RWPE2 (cell line): ENCODE measurements at regions not wholly inside any gene's neighbourhood (a gene's known extent, or its start where the extent isn't known, plus 50 kb on each side); places are given as distances from the start of the nearest gene placed in this dataset.
"Not testable (repeated sequence)": the region's sequence is repeated elsewhere in the genome, so short reads cannot be mapped to it uniquely, and the experiment has no call there.

ENCODE experiments used
- ATAC-seq: fragments of 200-7000 bp; cut with Tn5 transposase; 3 replicates; pipeline ENCODE4 v1.9.1; 2021; ENCODE audit warnings: low read depth
- DNase-seq: peaks from one replicate; pipeline ENCODE4 v3.0.0-alpha.2; 2020; ENCODE audit warnings: low spot score
- H3K27ac ChIP-seq: fragments of 450-650 bp; 2 replicates; pipeline ENCODE4 v1.5.1; 2017; ENCODE audit warnings: mild to moderate bottlenecking; ENCODE audit not compliant: poor library complexity, severe bottlenecking
- H3K27me3 ChIP-seq: fragments of 250-450 bp; sonication (Bioruptor Pico); 2 replicates; pipeline ENCODE4 v1.5.1; 2021; ENCODE audit warnings: mild to moderate bottlenecking, moderate library complexity; ENCODE audit not compliant: insufficient read depth, poor library complexity, severe bottlenecking
- H3K36me3 ChIP-seq: fragments of 250-450 bp; sonication (Bioruptor Pico); 2 replicates; pipeline ENCODE4 v1.5.1; 2020; ENCODE audit warnings: low read depth, mild to moderate bottlenecking, moderate library complexity
- H3K4me1 ChIP-seq: fragments of 250-450 bp; sonication (Bioruptor Pico); 2 replicates; pipeline ENCODE4 v1.5.1; 2021; ENCODE audit warnings: mild to moderate bottlenecking, moderate library complexity; ENCODE audit not compliant: insufficient read depth, poor library complexity, severe bottlenecking
- H3K4me3 ChIP-seq: fragments of 250-450 bp; sonication (Bioruptor Pico); 2 replicates; pipeline ENCODE4 v1.5.1; 2021; ENCODE audit warnings: mild to moderate bottlenecking, moderate library complexity; ENCODE audit not compliant: severe bottlenecking
- H3K9me3 ChIP-seq: fragments of 250-450 bp; sonication (Bioruptor Pico); 2 replicates; pipeline ENCODE4 v1.5.1; 2021; ENCODE audit warnings: mild to moderate bottlenecking, moderate library complexity; ENCODE audit not compliant: severe bottlenecking
- TF ChIP-seq, protein P1 (sequence below): fragments of 450-650 bp; IDR thresholded peaks from one replicate; pipeline ENCODE4 v1.5.1; 2017; ENCODE audit warnings: mild to moderate bottlenecking, moderate library complexity; ENCODE audit not compliant: poor library complexity, severe bottlenecking

DNA sequence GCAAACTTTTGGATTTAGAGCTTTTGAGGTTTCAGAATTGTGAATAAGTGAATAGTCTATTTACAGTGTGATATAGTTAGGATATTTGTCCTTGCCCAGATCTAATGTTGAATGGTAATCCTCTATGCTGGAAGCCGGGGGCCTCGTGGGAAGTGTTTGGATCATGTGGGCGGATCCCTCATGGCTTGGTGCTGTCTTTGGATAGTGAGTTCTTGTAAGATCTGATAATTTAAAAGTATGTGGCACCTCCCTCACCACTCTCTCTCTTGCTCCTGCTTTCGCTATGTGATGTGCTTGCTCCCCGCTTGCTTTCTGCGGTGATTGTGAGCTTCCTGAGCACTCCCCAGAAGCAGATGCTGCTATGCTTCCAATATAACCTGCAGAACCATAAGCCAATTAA is 128.0 kb upstream of the KCNJ3 start:
- ATAC-seq (no peak), DNase-seq (no peak)
- Histone ChIP-seq H3K9me3 (no peaks in the 10 kb centered on the region), H3K27ac (no peak overlapping the region), H3K27me3 (no peaks in the 10 kb centered on the region), H3K4me1 (no peaks in the 10 kb centered on the region), H3K36me3 (no peaks in the 10 kb centered on the region), H3K4me3 (no peak overlapping the region)
- TF ChIP-seq, protein P1, sequence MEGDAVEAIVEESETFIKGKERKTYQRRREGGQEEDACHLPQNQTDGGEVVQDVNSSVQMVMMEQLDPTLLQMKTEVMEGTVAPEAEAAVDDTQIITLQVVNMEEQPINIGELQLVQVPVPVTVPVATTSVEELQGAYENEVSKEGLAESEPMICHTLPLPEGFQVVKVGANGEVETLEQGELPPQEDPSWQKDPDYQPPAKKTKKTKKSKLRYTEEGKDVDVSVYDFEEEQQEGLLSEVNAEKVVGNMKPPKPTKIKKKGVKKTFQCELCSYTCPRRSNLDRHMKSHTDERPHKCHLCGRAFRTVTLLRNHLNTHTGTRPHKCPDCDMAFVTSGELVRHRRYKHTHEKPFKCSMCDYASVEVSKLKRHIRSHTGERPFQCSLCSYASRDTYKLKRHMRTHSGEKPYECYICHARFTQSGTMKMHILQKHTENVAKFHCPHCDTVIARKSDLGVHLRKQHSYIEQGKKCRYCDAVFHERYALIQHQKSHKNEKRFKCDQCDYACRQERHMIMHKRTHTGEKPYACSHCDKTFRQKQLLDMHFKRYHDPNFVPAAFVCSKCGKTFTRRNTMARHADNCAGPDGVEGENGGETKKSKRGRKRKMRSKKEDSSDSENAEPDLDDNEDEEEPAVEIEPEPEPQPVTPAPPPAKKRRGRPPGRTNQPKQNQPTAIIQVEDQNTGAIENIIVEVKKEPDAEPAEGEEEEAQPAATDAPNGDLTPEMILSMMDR, result no peak

DNA sequence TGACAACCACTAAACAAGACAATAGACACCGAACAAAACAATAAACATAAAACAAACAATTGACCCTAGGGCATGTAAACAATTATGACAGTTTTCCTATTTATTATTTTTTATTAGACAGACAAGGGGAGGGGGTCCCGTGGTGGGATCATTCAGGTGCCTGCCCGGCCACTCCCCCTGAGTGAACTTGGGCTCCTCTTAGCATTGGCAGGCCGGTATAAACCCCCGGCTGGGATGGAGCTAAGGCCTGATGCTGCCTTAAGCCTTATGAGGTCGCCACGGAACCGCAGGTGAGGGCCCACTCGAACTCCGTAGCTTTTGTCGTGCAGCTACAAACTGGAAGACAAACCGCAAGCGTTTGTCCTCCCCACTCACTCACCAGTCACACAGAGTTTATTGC is 121.8 kb upstream of the KCNJ3 start:
- not testable (repeated sequence) for ATAC-seq, H3K36me3 ChIP-seq, H3K27me3 ChIP-seq, DNase-seq, H3K4me1 ChIP-seq, H3K27ac ChIP-seq, H3K4me3 ChIP-seq, H3K9me3 ChIP-seq

DNA sequence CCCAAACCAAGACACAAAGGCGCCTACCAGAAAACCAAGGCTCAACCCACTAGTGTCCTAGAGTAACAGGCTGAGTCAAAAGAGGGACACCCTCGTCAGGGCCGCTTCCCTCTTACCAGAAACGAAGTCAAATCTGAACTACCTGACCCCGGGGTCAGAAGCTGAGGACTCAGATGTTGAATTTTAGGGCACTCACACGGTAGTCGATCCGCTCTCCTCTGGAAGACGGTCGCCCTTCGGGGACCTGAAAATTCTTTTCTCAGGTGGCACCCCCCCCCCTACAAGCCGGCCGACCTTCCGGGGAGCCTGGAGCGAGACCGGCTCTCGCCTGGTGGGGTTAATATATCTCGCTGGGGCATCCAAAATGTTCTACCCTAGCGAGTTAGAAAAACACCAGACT is 121.1 kb upstream of the KCNJ3 start:
- DNase-seq, result no peak
- TF ChIP-seq, protein P1, result no peak
- no peak overlapping the region for H3K27ac ChIP-seq
- no peaks in the 10 kb centered on the region for H3K36me3 ChIP-seq
- no peaks in the 10 kb centered on the region for H3K4me1 ChIP-seq
- ATAC-seq, result no peak
- no peaks in the 10 kb centered on the region for H3K27me3 ChIP-seq
- no peaks in the 10 kb centered on the region for H3K9me3 ChIP-seq
- H3K4me3 ChIP-seq, result no peak overlapping the region

DNA sequence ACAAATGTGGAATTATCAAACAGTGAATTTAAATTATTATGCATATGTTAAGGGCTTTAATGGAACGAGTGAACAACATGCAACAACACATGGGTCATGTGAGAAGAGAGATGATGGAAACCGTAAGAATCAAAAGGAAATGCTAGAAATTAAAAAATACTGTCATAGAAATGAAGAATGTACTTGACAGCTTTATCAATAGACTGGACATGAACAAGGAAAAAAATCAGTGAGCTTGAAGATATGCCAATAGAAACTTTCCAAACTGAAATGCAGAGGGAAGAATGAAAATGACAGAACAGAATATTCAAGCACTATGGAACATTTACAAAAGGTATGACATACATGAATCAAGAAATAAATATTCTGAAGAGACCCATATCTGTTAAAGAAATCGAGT is 117.7 kb upstream of the KCNJ3 start:
- TF ChIP-seq, protein P1, result no peak
- no peak for ATAC-seq
- no peak for DNase-seq
- no peaks in the 10 kb centered on the region for H3K9me3 ChIP-seq
- no peaks in the 10 kb centered on the region for H3K4me1 ChIP-seq
- no peak overlapping the region for H3K4me3 ChIP-seq
- no peaks in the 10 kb centered on the region for H3K36me3 ChIP-seq
- H3K27me3 ChIP-seq, result no peaks in the 10 kb centered on the region
- no peak overlapping the region for H3K27ac ChIP-seq

DNA sequence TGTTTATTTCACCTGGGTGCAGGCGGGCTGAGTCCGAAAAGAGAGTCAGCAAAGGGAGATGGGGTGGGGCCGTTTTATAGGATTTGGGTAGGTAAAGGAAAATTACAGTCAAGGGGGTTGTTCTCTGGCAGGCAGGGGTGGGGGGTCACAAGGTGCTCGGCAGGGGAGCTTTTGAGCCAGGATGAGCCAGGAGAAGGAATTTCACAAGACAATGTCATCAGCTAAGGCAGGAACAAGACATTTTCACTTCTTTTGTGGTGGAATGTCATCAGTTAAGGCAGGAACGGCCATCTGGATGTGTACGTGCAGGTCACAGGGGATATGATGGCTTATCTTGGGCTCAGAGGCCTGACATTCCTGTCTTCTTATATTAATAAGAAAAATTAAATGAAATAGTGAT is 115.8 kb upstream of the KCNJ3 start:
- H3K9me3 ChIP-seq, H3K4me3 ChIP-seq, ATAC-seq, DNase-seq, H3K36me3 ChIP-seq, H3K4me1 ChIP-seq, H3K27ac ChIP-seq, H3K27me3 ChIP-seq: not testable (repeated sequence)

DNA sequence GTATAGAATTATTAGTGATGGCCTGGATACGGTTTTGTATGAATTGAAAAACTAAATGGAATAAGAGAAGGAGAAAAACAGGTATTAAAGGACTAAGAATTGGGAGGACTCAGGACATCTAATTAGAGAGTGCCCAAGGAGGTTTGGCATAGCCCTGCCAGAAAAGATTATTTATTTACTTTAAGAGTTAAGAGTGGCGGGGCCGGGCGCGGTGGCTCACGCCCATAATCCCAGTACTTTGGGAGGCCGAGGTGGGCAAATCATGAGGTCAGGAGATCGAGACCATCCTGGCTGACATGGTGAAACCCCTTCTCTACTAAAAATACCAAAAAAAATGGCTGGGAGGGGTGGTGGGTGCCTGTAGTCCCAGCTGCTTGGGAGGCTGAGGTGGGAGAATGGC is 115.2 kb upstream of the KCNJ3 start:
- not testable (repeated sequence) for H3K4me3 ChIP-seq, ATAC-seq, H3K4me1 ChIP-seq, H3K27me3 ChIP-seq, H3K9me3 ChIP-seq, H3K27ac ChIP-seq, H3K36me3 ChIP-seq, DNase-seq
